Stimulated activated naive CD8-positive, alpha-beta T cell treated with anti-CD3 and anti-CD28 coated beads, Interleukin-15, Interleukin-2, amounts not matched to agents 100 U/mL and 50 U/mL, for 24 hours (primary cell): ENCODE measurements at regions not wholly inside any gene's neighbourhood (a gene's known extent, or its start where the extent isn't known, plus 50 kb on each side); places are given as distances from the start of the nearest gene placed in this dataset.

Experiments
- ATAC-seq: fragments of 150-1000 bp; cut with Tn5 transposase; one replicate; pipeline ENCODE4 v1.10.0; 2021
- DNase-seq: peaks from one replicate; pipeline ENCODE4 v3.0.0; 2021

DNA sequence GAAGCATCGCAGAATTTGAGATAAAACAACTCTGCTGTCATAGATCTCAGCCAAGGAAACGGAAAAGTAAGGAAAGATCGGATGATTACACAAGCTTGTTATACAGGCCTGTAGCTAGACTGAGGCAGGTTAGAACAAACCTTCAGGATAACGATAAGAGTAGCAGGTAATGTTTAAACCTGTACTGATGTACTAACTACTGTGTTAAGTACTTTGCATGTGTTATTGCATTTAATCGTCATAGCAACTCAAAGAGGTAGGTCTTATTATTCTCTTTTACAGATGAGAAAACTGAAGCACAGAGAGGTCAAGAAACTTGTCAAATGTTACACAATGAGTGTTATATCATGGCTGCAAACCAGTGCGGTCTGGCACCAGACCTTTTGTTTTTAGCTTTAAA, 352.5 kb downstream of the GPAM start:
- DNase-seq: no peak
- no peak for ATAC-seq

- ATAC-seq (no peak), DNase-seq (no peak)
These were observed 350.3 kb downstream of the GPAM start for GRCh38 chr10:111833251-111833650.

DNA sequence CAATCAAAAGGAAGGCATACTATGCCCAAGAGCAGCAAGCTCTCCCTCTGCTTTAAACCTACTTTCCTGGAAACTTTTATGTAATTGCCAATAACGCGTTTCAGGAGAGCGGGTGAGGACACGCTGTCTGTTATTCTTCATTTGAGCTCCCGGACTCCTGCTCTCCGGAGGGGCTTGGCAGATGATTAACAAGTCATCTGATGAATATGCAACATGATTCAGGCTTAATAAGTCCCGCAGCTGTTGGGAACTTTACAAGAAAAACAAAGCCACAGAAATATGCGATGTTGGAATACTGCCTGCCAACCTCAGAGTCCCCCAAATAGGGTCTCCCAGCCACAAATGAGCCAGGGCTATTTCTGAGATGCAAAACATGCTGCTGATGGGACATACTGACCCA, 348.0 kb downstream of the GPAM start:
- no peak for DNase-seq
- no peak for ATAC-seq

- DNase-seq (no peak), ATAC-seq (no peak)
These were observed 347.5 kb downstream of the GPAM start for GRCh38 chr10:111836064-111836463.

GRCh38 chr10:111836571-111836970, 347.0 kb downstream of the GPAM start:
- DNase-seq (no peak), ATAC-seq (no peak)

DNA sequence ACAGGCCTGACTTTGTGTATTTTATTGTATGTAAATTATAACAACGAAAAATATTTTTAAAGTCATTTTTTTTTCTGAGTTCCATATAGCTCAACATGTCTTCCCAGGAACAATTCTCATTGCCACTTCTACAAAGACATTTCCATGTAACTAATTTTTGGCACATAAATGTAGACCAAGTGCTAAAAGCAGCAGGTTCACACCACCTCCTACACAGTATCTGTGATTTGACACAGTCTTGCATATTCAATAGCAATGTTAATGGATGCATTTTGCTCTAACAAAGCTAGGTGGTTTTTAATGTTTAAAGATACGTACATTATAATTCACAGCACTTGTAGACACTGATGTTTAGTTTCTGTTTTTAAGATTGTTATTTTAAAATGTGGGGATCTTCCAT, 346.5 kb downstream of the GPAM start:
- ATAC-seq (no peak), DNase-seq (no peak)

DNA sequence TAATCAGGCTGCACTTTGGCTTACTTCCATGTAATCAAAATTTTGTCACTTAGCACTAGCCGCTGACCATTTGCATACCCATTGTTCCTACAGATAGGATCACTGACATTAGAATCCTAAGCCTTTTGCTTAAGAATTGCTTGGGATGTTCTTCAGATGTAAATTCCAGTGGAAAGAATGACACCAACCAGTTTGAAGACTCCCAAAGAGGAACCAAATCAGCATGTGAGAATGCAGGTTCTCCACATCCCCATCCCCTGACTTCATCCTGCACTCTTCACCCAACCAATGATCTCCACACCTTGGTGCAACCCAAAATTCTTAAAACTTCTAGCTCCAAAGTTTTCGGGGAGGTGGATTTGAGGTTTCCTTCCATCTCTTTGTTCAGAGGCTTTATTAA, 345.6 kb downstream of the GPAM start:
- DNase-seq: no peak
- no peak for ATAC-seq

- no peak for ATAC-seq
These were observed 343.0 kb downstream of the GPAM start for GRCh38 chr10:111840546-111840945.

DNA sequence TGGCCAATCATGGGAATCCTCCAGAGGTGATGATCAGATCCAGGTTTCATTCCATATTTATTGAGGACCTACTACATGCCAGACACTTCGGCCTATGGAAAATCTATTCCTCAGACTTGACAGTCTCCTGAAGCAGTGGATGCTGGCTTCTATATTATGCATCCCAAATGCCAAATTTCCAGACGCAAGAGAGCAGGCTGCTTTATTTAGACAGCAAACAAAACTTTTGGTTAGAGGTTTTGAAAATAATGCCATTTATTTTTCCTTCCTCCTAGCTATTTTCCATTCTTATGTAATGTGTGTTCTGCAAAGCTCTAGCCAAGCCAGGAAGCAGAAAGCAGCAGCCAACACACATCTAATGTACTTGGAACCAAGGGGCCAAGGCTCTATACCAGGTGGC, 330.8 kb downstream of the GPAM start:
- no peak for DNase-seq
- no peak for ATAC-seq

More at GRCh38 chr10:111840546-111840945, 343.0 kb downstream of the GPAM start:
- no peak for DNase-seq

DNA sequence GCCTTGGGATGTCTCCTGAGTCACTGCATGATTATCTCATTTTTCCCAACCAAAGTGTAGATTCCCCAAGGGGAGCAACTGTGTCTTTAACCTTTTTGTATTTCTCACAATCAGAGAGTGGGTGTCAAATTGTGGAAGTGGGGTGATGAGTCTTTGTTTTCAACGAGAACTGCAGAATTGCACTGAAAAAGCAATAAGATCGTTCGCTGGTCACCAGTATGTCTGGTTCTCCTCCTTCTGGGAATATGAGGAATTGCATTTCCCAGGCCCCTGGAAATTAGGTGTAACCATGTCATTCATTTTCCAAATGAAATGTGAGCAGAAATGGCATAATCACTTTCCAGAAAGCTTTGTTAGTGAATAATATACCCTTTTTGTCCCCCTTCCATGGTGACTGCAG, 326.9 kb downstream of the GPAM start:
- DNase-seq: no peak
- ATAC-seq: no peak

DNA sequence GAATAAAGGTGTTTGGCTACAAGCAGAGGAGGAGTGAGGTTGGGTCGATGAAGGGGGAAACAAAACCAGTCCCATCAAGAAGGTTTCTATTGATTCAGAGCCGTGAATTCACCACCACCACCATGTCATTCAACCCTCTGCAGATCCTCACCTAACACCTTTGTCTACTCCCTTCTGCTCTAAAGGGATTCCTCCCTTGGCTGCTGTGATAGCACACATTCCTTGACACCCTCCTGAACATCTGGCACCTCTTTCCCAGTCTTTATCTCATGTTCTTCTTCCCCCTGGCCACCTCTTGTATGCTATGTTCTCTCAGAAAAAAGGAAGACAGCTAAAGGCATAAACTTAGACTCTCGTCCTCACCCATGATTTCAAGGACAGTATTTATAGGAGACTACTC, 318.0 kb downstream of the GPAM start:
- no peak for DNase-seq
- ATAC-seq: no peak

DNA sequence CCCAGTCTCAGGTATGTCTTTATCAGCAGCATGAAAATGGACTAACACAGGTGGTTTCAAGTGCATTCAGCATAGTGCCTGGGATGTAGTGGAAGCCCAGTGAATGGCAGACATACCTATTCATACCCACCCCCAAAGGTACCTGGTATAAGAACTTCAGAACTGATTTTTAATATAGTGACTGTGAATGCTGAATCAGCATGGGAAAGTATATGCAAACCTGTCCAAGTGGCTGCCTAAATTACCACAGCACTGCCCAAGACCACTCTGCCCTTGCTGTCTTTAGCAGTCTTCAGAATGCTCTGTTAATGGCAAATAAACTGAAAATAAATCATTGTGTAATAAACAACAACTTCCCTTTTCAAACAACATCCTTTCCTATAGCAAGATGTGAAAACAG, 312.1 kb downstream of the GPAM start:
- ATAC-seq (no peak), DNase-seq (no peak)

GRCh38 chr10:111872591-111872990, 311.0 kb downstream of the GPAM start:
- DNase-seq: no peak
- ATAC-seq: no peak

- DNase-seq (no peak), ATAC-seq (no peak)
These were observed 310.5 kb downstream of the GPAM start for GRCh38 chr10:111873041-111873440.

DNA sequence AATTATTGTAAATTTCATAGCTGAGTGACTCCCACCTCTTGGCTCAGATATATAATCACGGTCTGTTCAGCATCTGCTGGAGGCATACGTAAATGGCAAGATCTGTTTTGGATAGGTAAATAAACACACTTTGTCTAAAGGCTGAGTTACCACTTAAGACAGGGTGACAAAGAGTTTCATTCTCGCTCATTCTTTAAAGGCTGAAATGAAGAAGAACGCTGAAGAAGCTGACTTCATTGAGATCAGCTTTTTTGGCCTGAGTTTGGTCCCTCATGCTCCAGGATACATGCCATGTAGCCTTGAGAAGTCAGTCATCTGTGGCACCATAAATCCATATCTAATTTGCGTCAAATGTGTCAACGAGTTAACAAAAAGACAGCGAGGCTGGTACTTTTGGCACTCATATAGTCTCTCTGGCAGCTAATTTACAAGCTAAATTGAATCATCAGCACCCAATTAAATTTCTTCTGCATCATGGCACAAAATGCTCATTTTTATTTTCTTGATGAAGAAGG, 309.9 kb downstream of the GPAM start:
- no peak for DNase-seq
- ATAC-seq: no peak

GRCh38 chr10:111874576-111874975, 309.0 kb downstream of the GPAM start:
- ATAC-seq: no peak
- DNase-seq: no peak

DNA sequence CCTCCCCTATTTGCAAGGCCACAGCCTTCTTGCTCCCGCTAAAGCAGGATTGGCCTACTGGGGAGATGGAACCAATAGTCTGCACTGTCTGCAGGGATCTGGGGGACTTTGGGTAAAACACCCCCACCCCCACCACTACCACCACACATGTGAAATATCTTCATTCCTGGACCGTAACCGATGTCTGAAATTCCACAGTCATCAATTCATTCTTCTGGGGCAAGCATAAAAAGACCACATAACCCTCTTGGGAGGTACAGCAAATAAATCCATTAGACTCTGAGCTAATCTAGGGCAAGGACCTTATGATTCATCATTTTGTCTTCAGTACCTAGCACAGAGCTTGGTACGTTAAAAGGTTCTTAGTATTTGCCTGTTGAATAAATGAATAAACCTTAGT, 307.8 kb downstream of the GPAM start:
- DNase-seq: no peak
- ATAC-seq: no peak

- no peak for ATAC-seq
- no peak for DNase-seq
These were observed 306.3 kb downstream of the GPAM start for GRCh38 chr10:111877258-111877657.

GRCh38 chr10:111879969-111880368, 303.6 kb downstream of the GPAM start:
- DNase-seq: no peak
- ATAC-seq: no peak

DNA sequence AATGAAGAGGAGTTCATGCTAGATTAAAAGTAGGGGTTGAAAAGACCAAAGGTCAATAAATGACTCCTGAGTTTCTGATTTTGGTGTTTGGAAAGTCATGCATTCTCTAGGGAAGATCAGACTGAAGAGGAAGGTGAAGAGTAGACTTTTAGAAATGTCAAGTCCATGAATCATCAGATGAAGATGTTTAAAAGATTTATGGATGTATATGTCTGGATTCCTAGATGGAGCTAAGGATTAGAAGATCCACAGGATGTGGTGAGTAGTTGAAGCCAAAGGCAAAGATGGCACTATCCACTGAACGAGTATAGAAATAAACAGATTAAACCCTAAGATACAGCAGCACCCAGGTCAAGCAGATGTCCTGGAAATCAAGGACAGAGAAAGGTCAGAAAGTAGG, 298.5 kb downstream of the GPAM start:
- ATAC-seq: no peak
- no peak for DNase-seq

- ATAC-seq: no peak
These were observed 297.6 kb downstream of the GPAM start for GRCh38 chr10:111885919-111886318.

GRCh38 chr10:111887266-111887665, 296.3 kb downstream of the GPAM start:
- no peak for ATAC-seq
- DNase-seq: no peak

More at GRCh38 chr10:111885919-111886318, 297.6 kb downstream of the GPAM start:
- DNase-seq: no peak

GRCh38 chr10:111890046-111890445, 293.5 kb downstream of the GPAM start:
- no peak for ATAC-seq
- no peak for DNase-seq

DNA sequence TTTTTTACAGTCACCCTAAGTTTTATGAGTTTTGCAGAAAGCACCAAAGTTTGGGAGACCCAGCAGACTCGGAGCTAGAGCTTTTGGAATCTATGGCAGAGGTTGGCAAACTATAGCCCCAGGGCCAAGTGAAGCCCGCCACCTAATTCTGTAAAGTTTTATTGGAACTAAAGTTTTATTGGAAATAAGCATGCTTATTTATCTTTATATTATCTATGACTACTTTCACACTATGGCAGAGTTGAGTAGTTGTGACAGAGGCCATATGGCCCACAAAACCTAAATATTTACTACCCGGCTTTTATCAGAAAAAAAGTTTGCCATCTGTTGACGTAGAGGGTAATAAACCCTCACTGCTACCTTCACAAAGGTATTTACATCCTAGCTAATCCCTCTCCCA, 267.6 kb downstream of the GPAM start:
- DNase-seq (no peak), ATAC-seq (no peak)

DNA sequence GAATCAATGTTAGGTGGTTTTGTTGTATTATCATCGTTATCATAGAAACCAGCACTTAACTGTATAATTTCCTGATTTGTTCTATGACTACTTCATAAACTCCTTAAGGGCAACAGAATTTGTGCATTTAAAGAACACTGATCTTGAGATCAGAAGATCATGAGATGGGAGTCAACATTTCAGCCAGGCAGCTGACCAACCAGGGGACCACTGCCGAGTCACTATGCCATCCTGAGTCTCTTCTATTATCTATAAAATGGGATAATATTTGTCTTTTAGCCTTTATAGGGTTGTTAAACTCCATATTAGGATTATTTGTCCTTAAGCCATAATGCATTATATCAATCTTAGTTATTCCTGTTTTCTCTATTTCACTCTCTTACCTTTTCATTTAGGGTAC, 261.7 kb downstream of the GPAM start:
- DNase-seq: no peak

More for the DNA sequence above, 261.7 kb downstream of the GPAM start:
- ATAC-seq: no peak
